ENCODE measurements at regions not wholly inside any gene's neighbourhood (a gene's known extent, or its start where the extent isn't known, plus 50 kb on each side); places are given as distances from the start of the nearest gene placed in this dataset.

GRCh38 chr4:1556541-1557220 lies 127.4 kb downstream of the FAM53A start:
- WGBS (ENCODE audit: insufficient coverage) = 46% methylated on average over 31 of the region's 31 CpGs
- Histone ChIP-seq H2AFZ (ENCODE audit: insufficient read depth, low read depth, low read length, poor library complexity, severe bottlenecking) (no peak overlapping the region), H3K79me2 (ENCODE audit: control insufficient read depth, insufficient read depth, low read length) (no peaks in the 10 kb centered on the region), H4K20me1 (ENCODE audit: control insufficient read depth, insufficient read depth, low read length, poor library complexity, severe bottlenecking) (no peaks in the 10 kb centered on the region), H3K4me3 (ENCODE audit: control extremely low read depth in 1 of 5, extremely low read depth in 1 of 5, insufficient read depth in 1 of 5, low read depth in 2 of 5, low read length in 4 of 5) (no peak overlapping the region), H3K4me1 (ENCODE audit: control insufficient read depth in 2 of 2, insufficient read depth in 2 of 2, low read length in 2 of 2) (no peaks in the 10 kb centered on the region), H3K4me2 (replicated peaks; ENCODE audit: low read depth, low read length, poor library complexity, severe bottlenecking) (peak overlapping the region; percentile 28), H3K36me3 (replicated peaks in 1 of 2; ENCODE audit: control extremely low read depth in 1 of 2, control insufficient read depth in 1 of 2, extremely low read depth in 1 of 2, insufficient read depth in 2 of 2, low read length in 1 of 2) (no peaks in the 10 kb centered on the region), H3K27me3 (replicated peaks in 1 of 4; ENCODE audit: control extremely low read depth in 1 of 4, control insufficient read depth in 3 of 4, insufficient read depth in 4 of 4, low read length in 3 of 4) (no peaks in the 10 kb centered on the region), H3K9ac (ENCODE audit: low read length) (no peak overlapping the region), H3K27ac (ENCODE audit: low read length in 2 of 2) (no peak overlapping the region), H3K9me3 (ENCODE audit: control extremely low read depth in 1 of 3, control insufficient read depth in 2 of 3, insufficient read depth in 1 of 3, low read length in 2 of 3) (peaks cover 0 to 5% (median 0%) of the 10 kb centered on the region in 3 donors)
- ATAC-seq (ENCODE audit: low read depth) (peak; percentile 17), DNase-seq (no peak)
- Mint-ChIP-seq H3K4me3 (no peak overlapping the region), H3K9me3 (ENCODE audit: insufficient read depth) (no peaks in the 10 kb centered on the region), H3K27ac (no peak overlapping the region), H3K4me1 (no peaks in the 10 kb centered on the region), H3K27me3 (peaks cover 19% of the 10 kb centered on the region)
- CTCF ChIA-PET = no interaction called here
- POLR2A ChIA-PET = no interaction called here
- TF ChIP-seq CTCF (IDR thresholded peaks at IDR 0.05) = no peak
- TF ChIP-seq EZH2 (IDR thresholded peaks at IDR 0.05; ENCODE audit: borderline replicate concordance, insufficient read depth, low read depth, low read length, poor library complexity, severe bottlenecking) = no peak
- intact Hi-C loops (cut with micrococcal nuclease) = no loop called here

GRCh38 chr4:1554876-1555265 lies 129.2 kb downstream of the FAM53A start:
- Histone ChIP-seq H3K4me2 (replicated peaks; ENCODE audit: low read depth, low read length, poor library complexity, severe bottlenecking) (no peak overlapping the region), H3K27me3 (replicated peaks in 1 of 4; ENCODE audit: control extremely low read depth in 1 of 4, control insufficient read depth in 3 of 4, insufficient read depth in 4 of 4, low read length in 3 of 4) (no peaks in the 10 kb centered on the region), H3K9ac (ENCODE audit: low read length) (no peak overlapping the region), H3K4me1 (ENCODE audit: control insufficient read depth in 2 of 2, insufficient read depth in 2 of 2, low read length in 2 of 2) (no peaks in the 10 kb centered on the region), H4K20me1 (ENCODE audit: control insufficient read depth, insufficient read depth, low read length, poor library complexity, severe bottlenecking) (no peaks in the 10 kb centered on the region), H3K9me3 (ENCODE audit: control extremely low read depth in 1 of 3, control insufficient read depth in 2 of 3, insufficient read depth in 1 of 3, low read length in 2 of 3) (peaks cover 0 to 5% (median 0%) of the 10 kb centered on the region in 3 donors), H2AFZ (ENCODE audit: insufficient read depth, low read depth, low read length, poor library complexity, severe bottlenecking) (no peak overlapping the region), H3K4me3 (ENCODE audit: control extremely low read depth in 1 of 5, extremely low read depth in 1 of 5, insufficient read depth in 1 of 5, low read depth in 2 of 5, low read length in 4 of 5) (no peak overlapping the region), H3K36me3 (replicated peaks in 1 of 2; ENCODE audit: control extremely low read depth in 1 of 2, control insufficient read depth in 1 of 2, extremely low read depth in 1 of 2, insufficient read depth in 2 of 2, low read length in 1 of 2) (no peaks in the 10 kb centered on the region), H3K27ac (ENCODE audit: low read length in 2 of 2) (no peak overlapping the region), H3K79me2 (ENCODE audit: control insufficient read depth, insufficient read depth, low read length) (no peaks in the 10 kb centered on the region)
- DNase-seq (no peak), ATAC-seq (ENCODE audit: low read depth) (no peak)
- ChIA-PET CTCF (no interaction called here), POLR2A (no interaction called here)
- 97% methylated on average over 16 of the region's 16 CpGs for WGBS (ENCODE audit: insufficient coverage)
- intact Hi-C loops (cut with micrococcal nuclease) = no loop called here
- TF ChIP-seq EZH2 (IDR thresholded peaks at IDR 0.05; ENCODE audit: borderline replicate concordance, insufficient read depth, low read depth, low read length, poor library complexity, severe bottlenecking) (no peak), CTCF (IDR thresholded peaks at IDR 0.05) (no peak)
- H3K4me3 Mint-ChIP-seq = no peak overlapping the region
- no peaks in the 10 kb centered on the region for H3K4me1 Mint-ChIP-seq
- H3K27me3 Mint-ChIP-seq = peaks cover 14% of the 10 kb centered on the region
- no peak overlapping the region for H3K27ac Mint-ChIP-seq
- no peaks in the 10 kb centered on the region for H3K9me3 Mint-ChIP-seq (ENCODE audit: insufficient read depth)
